GM18511 (cell line): ENCODE measurements at regions not wholly inside any gene's neighbourhood (a gene's known extent, or its start where the extent isn't known, plus 50 kb on each side); places are given as distances from the start of the nearest gene placed in this dataset.
"Not testable (repeated sequence)": the region's sequence is repeated elsewhere in the genome, so short reads cannot be mapped to it uniquely, and the experiment has no call there.

Source experiments
- ATAC-seq: cut with Tn5 transposase; IDR thresholded peaks from one replicate; pipeline ENCODE4 v1.9.1; 2021; ENCODE audit warnings: mild to moderate bottlenecking, moderate library complexity; ENCODE audit not compliant: unreplicated experiment

- ATAC-seq, result no peak
These were observed 138.0 kb upstream of the DNAH14 start for GRCh38 chr1:224791362-224791941.

- ATAC-seq, result no peak
These were observed 133.9 kb upstream of the DNAH14 start for GRCh38 chr1:224795591-224795990.

- no peak for ATAC-seq
These were observed 130.4 kb upstream of the DNAH14 start for GRCh38 chr1:224799083-224799482.

GRCh38 chr1:224800486-224801119, 128.9 kb upstream of the DNAH14 start:
- ATAC-seq, result no peak

GRCh38 chr1:224801844-224802490, 127.5 kb upstream of the DNAH14 start:
- ATAC-seq, result no peak

GRCh38 chr1:224802617-224803016, 126.9 kb upstream of the DNAH14 start:
- ATAC-seq, result no peak

GRCh38 chr1:224804220-224804619, 125.3 kb upstream of the DNAH14 start:
- ATAC-seq, result no peak

GRCh38 chr1:224805889-224806288, 123.6 kb upstream of the DNAH14 start:
- ATAC-seq, result no peak

- ATAC-seq, result no peak
These were observed 120.3 kb upstream of the DNAH14 start for GRCh38 chr1:224809137-224809536.

GRCh38 chr1:224809613-224810012, 119.9 kb upstream of the DNAH14 start:
- no peak for ATAC-seq

- no peak for ATAC-seq
These were observed 117.9 kb upstream of the DNAH14 start for GRCh38 chr1:224811564-224811963.

GRCh38 chr1:224815647-224816046, 113.8 kb upstream of the DNAH14 start:
- ATAC-seq, result peak; percentile 36

GRCh38 chr1:224816062-224816461, 113.4 kb upstream of the DNAH14 start:
- ATAC-seq, result peak; percentile 50

GRCh38 chr1:224817382-224817781, 112.1 kb upstream of the DNAH14 start:
- ATAC-seq, result no peak

- ATAC-seq, result no peak
These were observed 109.6 kb upstream of the DNAH14 start for GRCh38 chr1:224819861-224820260.

- no peak for ATAC-seq
These were observed 109.1 kb upstream of the DNAH14 start for GRCh38 chr1:224820341-224820740.

GRCh38 chr1:224821751-224822150, 107.7 kb upstream of the DNAH14 start:
- ATAC-seq, result not testable (repeated sequence)

GRCh38 chr1:224825525-224826000, 103.9 kb upstream of the DNAH14 start:
- no peak for ATAC-seq

GRCh38 chr1:224828691-224829090, 100.8 kb upstream of the DNAH14 start:
- ATAC-seq, result no peak

- ATAC-seq, result no peak
These were observed 98.0 kb upstream of the DNAH14 start for GRCh38 chr1:224831501-224831900.

- not testable (repeated sequence) for ATAC-seq
These were observed 89.7 kb upstream of the DNAH14 start for GRCh38 chr1:224839648-224840300.

GRCh38 chr1:224841803-224842202, 87.7 kb upstream of the DNAH14 start:
- ATAC-seq, result not testable (repeated sequence)
